Mesodermal cell (in vitro differentiated cells): ENCODE measurements at regions not wholly inside any gene's neighbourhood (a gene's known extent, or its start where the extent isn't known, plus 50 kb on each side); places are given as distances from the start of the nearest gene placed in this dataset.

Source experiments
- H3K27ac ChIP-seq: 2 replicates; pipeline ENCODE4 v1.7.0; 2013; ENCODE audit warnings: mild to moderate bottlenecking, low read depth, low read length, moderate library complexity; ENCODE audit not compliant: severe bottlenecking
- H3K36me3 ChIP-seq: 2 replicates; pipeline ENCODE4 v1.7.1; 2013; ENCODE audit warnings: mild to moderate bottlenecking, low read length, moderate library complexity; ENCODE audit not compliant: control insufficient read depth, insufficient read depth
- H3K4me1 ChIP-seq: one replicate; pipeline ENCODE4 v1.7.1; 2013; ENCODE audit warnings: mild to moderate bottlenecking, low read length; ENCODE audit not compliant: insufficient read depth, control insufficient read depth, poor library complexity, severe bottlenecking
- H3K4me3 ChIP-seq: 2 replicates; pipeline ENCODE4 v1.7.0; 2013; ENCODE audit warnings: low read length, control low read depth, mild to moderate bottlenecking; ENCODE audit not compliant: insufficient read depth, poor library complexity, severe bottlenecking; ENCODE audit errors: extremely low read depth
- H3K9me3 ChIP-seq: 2 replicates; pipeline ENCODE4 v1.7.1; 2013; ENCODE audit warnings: mild to moderate bottlenecking, low read length, moderate library complexity; ENCODE audit not compliant: control insufficient read depth
- WGBS, 2 experiments: methylation state at CpG; one replicate each; pipeline ENCODE4 v1.1.5; 2013; ENCODE audit warnings: missing lambda C conversion rate in 2 of 2; ENCODE audit not compliant: insufficient coverage in 2 of 2; 5-methylcytosine and 5-hydroxymethylcytosine counted together

DNA sequence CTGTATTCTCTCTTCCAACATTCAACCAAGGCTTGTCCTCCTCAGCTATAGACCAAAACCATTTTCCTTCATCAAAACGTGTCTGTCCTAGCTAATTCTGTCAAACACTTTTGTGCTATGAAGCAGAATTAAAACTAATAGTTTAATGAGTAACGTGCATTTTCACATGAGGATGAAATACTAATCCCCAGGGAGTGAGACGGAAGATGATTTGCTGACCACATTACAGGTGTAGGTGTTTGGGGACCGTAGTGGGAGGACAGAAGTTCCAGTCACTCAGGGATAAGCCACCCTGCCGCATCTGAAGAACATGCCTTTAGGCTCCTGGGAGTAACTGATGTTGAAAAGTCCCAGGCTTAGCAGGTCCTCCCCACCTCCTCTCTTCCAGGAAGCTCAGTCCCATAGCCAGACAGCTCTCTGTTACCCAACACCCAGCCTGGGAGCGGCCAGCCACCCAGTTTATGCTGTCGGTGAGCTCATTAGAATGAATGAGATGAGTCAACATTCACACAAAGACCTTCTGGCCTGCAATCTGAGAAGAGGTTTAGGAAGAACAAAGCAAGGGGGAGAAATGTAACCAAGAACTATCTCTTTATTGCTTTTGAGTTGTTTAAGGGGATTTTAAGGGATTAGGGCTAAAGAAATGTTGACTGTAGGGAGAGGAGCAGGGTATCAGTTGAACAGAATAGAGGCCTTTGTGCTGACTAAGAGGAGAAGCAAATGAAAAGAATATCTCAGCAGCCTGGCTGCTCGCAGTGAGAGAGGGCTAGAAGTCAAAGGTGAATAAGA is 122.5 kb downstream of the FOXI3 start:
- 66 to 77% methylated on average over 3 to 4 of the region's 8 CpGs for WGBS, 2 experiments
- Histone ChIP-seq H3K4me1 (peaks cover 10% of the 10 kb centered on the region), H3K27ac (peak overlapping the region; percentile 77), H3K36me3 (no peaks in the 10 kb centered on the region), H3K4me3 (no peak overlapping the region), H3K9me3 (no peaks in the 10 kb centered on the region)

GRCh38 chr2:88321449-88322248 is 130.8 kb downstream of the FOXI3 start:
- WGBS, 2 experiments = 79 to 80% methylated on average over 3 to 5 of the region's 7 CpGs
- Histone ChIP-seq H3K4me3 (no peak overlapping the region), H3K9me3 (peaks cover 2% of the 10 kb centered on the region)

DNA sequence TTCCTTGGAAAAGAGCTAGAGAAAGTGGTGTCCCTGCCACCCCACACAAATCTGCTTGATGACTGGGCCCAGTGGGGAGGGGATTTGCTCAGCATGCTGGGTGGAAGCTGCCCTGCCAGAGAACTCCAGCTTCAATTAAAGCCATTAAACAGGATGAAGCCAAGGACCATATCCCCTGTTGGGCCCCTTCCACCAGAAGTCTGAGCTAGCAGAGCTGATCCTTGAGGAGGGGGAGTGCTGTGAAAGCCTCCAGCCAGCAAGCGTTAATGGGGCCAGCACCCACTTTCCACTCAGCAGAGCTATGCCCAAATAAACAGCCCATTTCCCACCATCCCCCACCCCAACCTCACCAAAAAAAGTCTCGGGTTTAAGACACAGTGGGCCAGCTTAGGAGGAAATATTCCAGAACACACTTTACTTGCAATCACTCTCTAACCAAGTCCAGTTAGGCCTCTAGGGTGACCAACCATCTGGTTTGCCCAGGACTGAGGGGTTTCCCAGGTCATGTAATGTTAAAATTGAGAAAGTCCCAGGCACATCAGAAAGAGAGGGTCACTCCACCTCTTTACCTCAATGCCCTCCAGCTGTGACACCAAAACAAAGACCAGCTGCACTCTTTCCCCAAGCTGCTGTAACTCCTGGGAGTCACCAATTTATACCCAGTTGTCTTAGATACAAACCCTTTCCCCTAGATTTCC is 132.3 kb downstream of the FOXI3 start:
- H3K4me3 ChIP-seq = no peak overlapping the region
- 87 to 100% methylated on average over 1 to 2 of the region's 2 CpGs for WGBS, 2 experiments
- peaks cover 2% of the 10 kb centered on the region for H3K9me3 ChIP-seq
- H3K36me3 ChIP-seq = no peaks in the 10 kb centered on the region
- no peaks in the 10 kb centered on the region for H3K4me1 ChIP-seq
- no peak overlapping the region for H3K27ac ChIP-seq

More at GRCh38 chr2:88321449-88322248, 130.8 kb downstream of the FOXI3 start:
- Histone ChIP-seq H3K4me1 (no peaks in the 10 kb centered on the region), H3K27ac (no peak overlapping the region), H3K36me3 (no peaks in the 10 kb centered on the region)

DNA sequence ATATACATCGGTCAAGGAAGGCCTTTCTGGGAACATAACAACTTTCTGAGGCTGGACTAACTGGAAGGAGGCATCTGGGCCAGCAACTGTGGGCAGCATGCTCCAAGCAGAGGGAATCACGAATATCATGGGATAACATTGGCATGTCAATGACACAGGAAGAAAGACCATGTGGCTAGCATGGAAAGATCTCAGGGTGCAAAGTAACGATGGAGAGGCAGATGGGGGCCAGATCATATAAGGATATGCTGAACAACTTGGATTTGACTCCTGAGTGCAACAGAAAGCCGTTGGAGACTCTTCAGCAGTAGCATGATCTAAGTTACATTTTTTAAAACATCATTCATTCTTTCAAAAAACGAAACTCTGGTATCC is 133.6 kb downstream of the FOXI3 start:
- Histone ChIP-seq H3K36me3 (no peaks in the 10 kb centered on the region), H3K4me1 (no peaks in the 10 kb centered on the region), H3K4me3 (no peak overlapping the region), H3K27ac (no peak overlapping the region), H3K9me3 (peaks cover 2% of the 10 kb centered on the region)
- 80 to 91% methylated on average over 5 of the region's 5 CpGs for WGBS, 2 experiments

DNA sequence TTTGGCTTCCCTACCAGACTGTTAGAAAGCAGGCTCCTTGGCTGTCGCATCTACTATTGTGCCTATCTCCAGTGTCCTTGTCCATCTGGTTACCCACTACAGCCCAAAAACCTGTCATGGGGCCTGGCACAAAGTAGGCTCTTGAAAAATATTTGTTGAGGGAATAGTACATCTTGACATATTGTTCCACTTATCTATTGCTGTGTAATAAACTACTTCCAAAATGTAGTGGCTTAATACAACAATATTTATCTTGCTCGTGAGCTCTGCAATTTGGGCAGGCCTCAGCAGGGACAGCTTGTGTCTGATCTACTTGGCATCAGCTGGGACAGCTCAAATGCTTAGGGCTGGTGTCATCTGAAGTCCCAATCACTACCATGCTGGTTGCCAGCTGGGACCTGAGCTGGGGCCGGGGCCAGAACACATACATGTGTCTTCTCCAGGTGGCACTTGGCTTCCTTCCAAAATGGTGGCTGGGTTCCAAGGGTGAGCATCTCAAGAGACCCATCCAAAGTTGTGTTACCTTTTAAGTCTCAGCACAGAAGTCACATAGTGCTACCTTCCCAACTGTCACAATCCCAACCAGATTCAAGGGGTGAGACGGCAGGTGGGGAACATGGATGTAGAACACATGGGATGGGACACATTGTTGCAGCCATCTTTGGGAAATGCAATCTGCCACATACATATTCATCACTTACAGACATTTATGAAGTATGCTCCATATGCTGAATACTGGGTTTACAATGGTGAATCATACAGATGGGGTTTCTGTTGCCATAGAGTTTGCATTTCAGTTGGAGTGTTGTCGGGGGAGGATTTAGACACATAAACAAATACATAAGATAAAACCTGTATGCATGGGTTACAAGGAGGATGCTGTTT is 134.2 kb downstream of the FOXI3 start:
- Histone ChIP-seq H3K4me1 (no peaks in the 10 kb centered on the region), H3K36me3 (no peaks in the 10 kb centered on the region), H3K4me3 (no peak overlapping the region), H3K9me3 (peaks cover 2% of the 10 kb centered on the region), H3K27ac (no peak overlapping the region)
- WGBS, 2 experiments = 83 to 100% methylated on average over 2 to 3 of the region's 5 CpGs

DNA sequence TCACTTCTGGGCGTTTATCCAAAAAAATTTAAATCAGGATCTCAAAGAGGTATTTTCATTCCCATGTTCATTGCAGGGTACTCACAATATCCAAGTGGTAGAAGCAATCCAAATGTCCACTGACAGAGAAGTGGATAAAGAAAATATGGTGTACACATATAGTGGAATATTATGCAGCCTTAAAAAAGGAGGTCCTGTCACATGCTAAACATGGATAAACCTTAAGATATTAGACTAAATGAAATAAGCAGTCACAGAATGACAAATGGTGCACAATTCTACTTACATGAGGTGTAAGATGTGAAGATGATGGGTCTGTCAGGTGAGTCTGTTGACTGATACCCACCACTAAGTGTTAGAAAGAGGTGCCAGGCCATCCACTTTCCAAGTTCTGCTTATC is 140.6 kb downstream of the THNSL2 start:
- Histone ChIP-seq H3K4me1 (no peaks in the 10 kb centered on the region), H3K4me3 (no peak overlapping the region), H3K36me3 (no peaks in the 10 kb centered on the region), H3K27ac (no peak overlapping the region), H3K9me3 (no peaks in the 10 kb centered on the region)
- 100% methylated on average over 1 of the region's 1 CpG; no CpG with 5 or more reads in 1 of the 2 experiments for WGBS, 2 experiments

- H3K36me3 ChIP-seq = no peaks in the 10 kb centered on the region
- H3K4me1 ChIP-seq = no peaks in the 10 kb centered on the region
- H3K27ac ChIP-seq = no peak overlapping the region
- H3K4me3 ChIP-seq = no peak overlapping the region
- no peaks in the 10 kb centered on the region for H3K9me3 ChIP-seq
Measured at GRCh38 chr2:88307817-88308216, 137.7 kb downstream of the THNSL2 start.

DNA sequence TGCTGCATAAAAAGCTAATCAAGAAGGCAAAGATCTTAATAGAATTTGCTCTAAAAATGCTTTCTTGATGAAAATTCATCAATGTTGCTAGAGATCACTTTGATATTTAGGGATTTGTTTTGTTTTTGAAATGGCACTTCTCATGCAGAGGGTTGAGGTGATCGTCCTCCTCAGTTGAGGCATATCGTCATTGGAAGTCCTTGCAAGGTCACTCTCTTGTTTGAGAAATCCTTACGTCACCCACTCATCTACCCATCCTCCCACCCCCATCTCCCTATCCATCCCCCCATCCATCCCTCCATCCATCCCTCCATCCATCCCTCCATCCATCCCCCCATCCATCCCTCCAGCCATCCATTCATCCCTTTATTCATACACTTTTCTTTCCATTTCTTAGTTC is 133.7 kb downstream of the THNSL2 start:
- no peak overlapping the region for H3K27ac ChIP-seq
- no peak overlapping the region for H3K4me3 ChIP-seq
- WGBS, 2 experiments = 81 to 94% methylated on average over 2 to 3 of the region's 3 CpGs
- no peaks in the 10 kb centered on the region for H3K9me3 ChIP-seq
- H3K36me3 ChIP-seq = no peaks in the 10 kb centered on the region
- H3K4me1 ChIP-seq = no peaks in the 10 kb centered on the region

GRCh38 chr2:88296247-88296646 is 126.1 kb downstream of the THNSL2 start:
- no peaks in the 10 kb centered on the region for H3K4me1 ChIP-seq
- no peaks in the 10 kb centered on the region for H3K9me3 ChIP-seq
- no peak overlapping the region for H3K4me3 ChIP-seq
- no peak overlapping the region for H3K27ac ChIP-seq
- H3K36me3 ChIP-seq = no peaks in the 10 kb centered on the region
- WGBS, 2 experiments = 83 to 100% methylated on average over 2 of the region's 2 CpGs
